Testis (tissue), 2 donors: ENCODE measurements at regions not wholly inside any gene's neighbourhood (a gene's known extent, or its start where the extent isn't known, plus 50 kb on each side); places are given as distances from the start of the nearest gene placed in this dataset.

Source experiments
- DNase-seq: peaks from one replicate; pipeline ENCODE4 v3.0.0-alpha.2; 2019
- H3K27ac ChIP-seq, 2 donors: fragments of 200-600 bp; sonication (generic); one replicate each; pipeline ENCODE4 v1.5.1; 2019
- H3K27me3 ChIP-seq: fragments of 200-600 bp; sonication (generic); one replicate; pipeline ENCODE4 v1.5.1; 2019
- H3K36me3 ChIP-seq: fragments of 200-600 bp; sonication (generic); one replicate; pipeline ENCODE4 v1.5.1; 2017; ENCODE audit warnings: low read depth; ENCODE audit errors: missing control alignments
- H3K4me1 ChIP-seq: fragments of 200-600 bp; sonication (generic); one replicate; pipeline ENCODE4 v1.5.1; 2019
- H3K4me3 ChIP-seq, 2 donors: fragments of 200-600 bp; sonication (generic); one replicate each; pipeline ENCODE4 v1.5.1; 2017 to 2019
- H3K9me3 ChIP-seq: fragments of 200-600 bp; sonication (generic); one replicate; pipeline ENCODE4 v1.5.1; 2017
- POLR2A ChIP-seq: fragments of 450-650 bp; IDR thresholded peaks from one replicate; pipeline ENCODE4 v1.6.1; 2017; ENCODE audit warnings: antibody characterized with exemption, mild to moderate bottlenecking, moderate library complexity
- WGBS, 2 donors: methylation state at CpG; one replicate each; pipeline ENCODE4 v1.1.5; 2018; 5-methylcytosine and 5-hydroxymethylcytosine counted together
- intact Hi-C: fragments of 100-400 bp; cut with DNase I; formaldehyde crosslinking; loops from one replicate; pipeline ENCODE4 v1.15.1; 2023; ENCODE audit warnings: low total_unique reads
- TF ChIP-seq, protein P1 (sequence below), 3 experiments: fragments of 450-650 bp in 2 of 3; fragments of 200-600 bp in 1 of 3; sonication (generic) in 1 of 3; IDR thresholded peaks; one replicate each; pipeline ENCODE4 v1.5.1; 2016 to 2019; ENCODE audit warnings: antibody characterized with exemption in 3 of 3, mild to moderate bottlenecking in 2 of 3, moderate library complexity in 1 of 3

GRCh38 chr4:147220833-147221232 is 260.1 kb upstream of the EDNRA start:
- H3K4me1 ChIP-seq, result no peaks in the 10 kb centered on the region
- no peaks in the 10 kb centered on the region for H3K36me3 ChIP-seq
- no peak for DNase-seq
- intact Hi-C loops, result no loop called here
- H3K9me3 ChIP-seq, result no peaks in the 10 kb centered on the region
- 65% methylated on average over 1 of the region's 1 CpG for WGBS, 2 donors
- no peaks in the 10 kb centered on the region for H3K27me3 ChIP-seq
- H3K27ac ChIP-seq, result peak overlapping the region in 1 of 2 donors; percentile 36
- H3K4me3 ChIP-seq, result no peak overlapping the region
- no peak for TF ChIP-seq POLR2A
- TF ChIP-seq, protein P1, sequence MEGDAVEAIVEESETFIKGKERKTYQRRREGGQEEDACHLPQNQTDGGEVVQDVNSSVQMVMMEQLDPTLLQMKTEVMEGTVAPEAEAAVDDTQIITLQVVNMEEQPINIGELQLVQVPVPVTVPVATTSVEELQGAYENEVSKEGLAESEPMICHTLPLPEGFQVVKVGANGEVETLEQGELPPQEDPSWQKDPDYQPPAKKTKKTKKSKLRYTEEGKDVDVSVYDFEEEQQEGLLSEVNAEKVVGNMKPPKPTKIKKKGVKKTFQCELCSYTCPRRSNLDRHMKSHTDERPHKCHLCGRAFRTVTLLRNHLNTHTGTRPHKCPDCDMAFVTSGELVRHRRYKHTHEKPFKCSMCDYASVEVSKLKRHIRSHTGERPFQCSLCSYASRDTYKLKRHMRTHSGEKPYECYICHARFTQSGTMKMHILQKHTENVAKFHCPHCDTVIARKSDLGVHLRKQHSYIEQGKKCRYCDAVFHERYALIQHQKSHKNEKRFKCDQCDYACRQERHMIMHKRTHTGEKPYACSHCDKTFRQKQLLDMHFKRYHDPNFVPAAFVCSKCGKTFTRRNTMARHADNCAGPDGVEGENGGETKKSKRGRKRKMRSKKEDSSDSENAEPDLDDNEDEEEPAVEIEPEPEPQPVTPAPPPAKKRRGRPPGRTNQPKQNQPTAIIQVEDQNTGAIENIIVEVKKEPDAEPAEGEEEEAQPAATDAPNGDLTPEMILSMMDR (IDR thresholded peaks at IDR 0.05), result no peak

DNA sequence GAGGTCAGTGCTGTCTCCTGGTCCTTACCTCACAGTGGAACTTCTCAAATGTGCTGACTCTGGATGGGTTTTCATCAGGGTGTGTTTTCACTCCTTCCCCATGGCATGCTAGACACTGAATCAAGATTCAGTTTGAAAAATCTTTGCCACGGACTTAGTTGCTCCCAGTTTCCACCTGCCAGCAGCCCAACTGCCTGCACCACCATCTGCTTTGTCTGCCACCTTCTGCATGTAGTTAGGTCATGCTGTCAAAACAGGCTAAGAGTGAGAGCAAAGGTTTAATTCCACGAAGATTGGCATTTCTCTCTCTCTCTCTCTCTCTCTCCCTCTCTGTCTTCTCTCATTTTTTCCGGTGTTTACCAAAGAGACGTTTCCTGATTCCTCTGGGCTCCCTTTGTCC is 258.0 kb upstream of the EDNRA start:
- no peak for TF ChIP-seq POLR2A
- TF ChIP-seq, protein P1 (IDR thresholded peaks at IDR 0.05), result no peak
- H3K27me3 ChIP-seq, result no peaks in the 10 kb centered on the region
- DNase-seq, result no peak
- no peak overlapping the region for H3K4me3 ChIP-seq
- intact Hi-C loops, result no loop called here
- peak overlapping the region in 1 of 2 donors; percentile 78 for H3K27ac ChIP-seq
- 53 to 61% methylated on average over 4 of the region's 4 CpGs for WGBS, 2 donors
- no peaks in the 10 kb centered on the region for H3K9me3 ChIP-seq
- H3K36me3 ChIP-seq, result no peaks in the 10 kb centered on the region
- no peaks in the 10 kb centered on the region for H3K4me1 ChIP-seq

GRCh38 chr4:147223576-147223975 is 257.3 kb upstream of the EDNRA start:
- H3K36me3 ChIP-seq, result no peaks in the 10 kb centered on the region
- no peaks in the 10 kb centered on the region for H3K27me3 ChIP-seq
- TF ChIP-seq POLR2A, result no peak
- TF ChIP-seq, protein P1 (IDR thresholded peaks at IDR 0.05), result no peak
- peak; percentile 83 for DNase-seq
- no peak overlapping the region for H3K4me3 ChIP-seq
- H3K27ac ChIP-seq, result peak overlapping the region in 1 of 2 donors; percentile 78
- no peaks in the 10 kb centered on the region for H3K4me1 ChIP-seq
- 67 to 80% methylated on average over 5 of the region's 5 CpGs for WGBS, 2 donors
- H3K9me3 ChIP-seq, result no peaks in the 10 kb centered on the region
- intact Hi-C loops, result no loop called here

GRCh38 chr4:147236806-147237205 is 244.1 kb upstream of the EDNRA start:
- 82 to 90% methylated on average over 3 of the region's 3 CpGs for WGBS, 2 donors
- TF ChIP-seq POLR2A, result no peak
- TF ChIP-seq, protein P1 (IDR thresholded peaks at IDR 0.05), result no peak
- Histone ChIP-seq H3K36me3 (no peaks in the 10 kb centered on the region), H3K4me1 (no peaks in the 10 kb centered on the region), H3K4me3 (no peak overlapping the region), H3K27ac (no peak overlapping the region), H3K9me3 (no peaks in the 10 kb centered on the region), H3K27me3 (no peaks in the 10 kb centered on the region)
- no peak for DNase-seq
- intact Hi-C loops, result no loop called here

- TF ChIP-seq, protein P1 (IDR thresholded peaks at IDR 0.05), result no peak
- no peak for TF ChIP-seq POLR2A
- no peaks in the 10 kb centered on the region for H3K27me3 ChIP-seq
- no peak overlapping the region for H3K4me3 ChIP-seq
- 0% methylated on average over 1 of the region's 1 CpG for WGBS, 2 donors
- H3K4me1 ChIP-seq, result no peaks in the 10 kb centered on the region
- intact Hi-C loops, result no loop called here
- H3K36me3 ChIP-seq, result no peaks in the 10 kb centered on the region
- H3K9me3 ChIP-seq, result no peaks in the 10 kb centered on the region
- no peak overlapping the region for H3K27ac ChIP-seq
- no peak for DNase-seq
Observed at GRCh38 chr4:147244786-147245185, 236.1 kb upstream of the EDNRA start.
